NCI-H2196 treated with DMSO at 0.1 percent for 48 hours (cell line): ENCODE measurements at regions not wholly inside any gene's neighbourhood (a gene's known extent, or its start where the extent isn't known, plus 50 kb on each side); places are given as distances from the start of the nearest gene placed in this dataset.
A peak's percentile ranks its signal among the peaks of the same experiment; 100 is the strongest.

Source experiments
- DNase-seq: peaks from one replicate; lab custom pipeline; 2025; ENCODE audit not compliant: unreplicated experiment; lab: John Stamatoyannopoulos, UW

DNA sequence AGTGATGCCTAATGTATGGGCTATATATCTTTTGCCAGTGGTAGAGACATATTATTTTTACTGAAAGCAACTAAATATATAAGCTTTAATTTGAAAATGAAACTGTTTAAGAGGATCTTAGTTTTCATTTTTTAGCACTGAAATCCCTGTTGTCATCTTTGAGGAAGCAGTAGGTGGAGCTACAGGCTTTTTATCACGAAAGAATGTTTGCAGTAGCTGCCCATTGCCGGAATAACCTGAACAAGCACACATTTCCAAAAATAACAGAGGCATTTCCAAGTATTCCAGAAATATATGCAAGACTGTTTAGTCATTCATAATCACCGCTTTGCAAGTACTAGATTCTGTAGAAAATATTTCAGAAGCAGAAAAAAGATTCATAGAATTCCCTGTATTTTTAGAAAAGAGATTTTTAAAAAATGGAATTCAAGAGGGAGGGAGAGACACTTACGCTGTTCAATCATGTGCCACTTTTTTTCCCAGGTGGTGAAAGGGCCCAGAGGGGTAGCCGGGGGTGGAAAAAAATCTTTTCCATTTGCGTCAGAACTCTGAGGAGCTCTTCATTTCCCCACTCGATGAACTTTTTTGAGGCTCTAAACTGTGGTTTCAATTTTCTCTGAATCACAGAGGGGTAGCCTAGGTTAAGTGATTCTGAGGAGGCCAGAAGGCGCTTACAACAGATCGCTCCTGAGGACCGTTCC lies 142.5 kb upstream of the FERMT1 start:
- DNase-seq = peak; percentile 65

DNA sequence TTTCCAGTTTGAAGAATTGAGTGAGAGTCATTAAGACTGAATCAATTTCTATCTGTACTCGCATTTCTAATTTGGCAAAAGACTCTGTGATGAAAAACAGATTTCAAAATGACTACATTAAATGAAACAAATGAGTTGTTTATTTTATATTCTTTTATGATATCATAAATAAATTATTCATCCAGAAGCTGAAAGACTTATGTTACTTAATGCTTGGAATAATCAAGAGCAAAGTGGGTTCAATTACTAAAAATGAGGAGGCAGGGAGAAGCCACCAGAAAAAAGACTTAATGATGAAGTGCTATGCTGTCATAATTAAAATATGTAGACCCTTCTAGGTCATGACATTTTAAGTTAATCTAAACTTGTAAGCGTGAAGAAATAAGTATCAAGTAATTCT lies 130.6 kb upstream of the FERMT1 start:
- no peak for DNase-seq

DNA sequence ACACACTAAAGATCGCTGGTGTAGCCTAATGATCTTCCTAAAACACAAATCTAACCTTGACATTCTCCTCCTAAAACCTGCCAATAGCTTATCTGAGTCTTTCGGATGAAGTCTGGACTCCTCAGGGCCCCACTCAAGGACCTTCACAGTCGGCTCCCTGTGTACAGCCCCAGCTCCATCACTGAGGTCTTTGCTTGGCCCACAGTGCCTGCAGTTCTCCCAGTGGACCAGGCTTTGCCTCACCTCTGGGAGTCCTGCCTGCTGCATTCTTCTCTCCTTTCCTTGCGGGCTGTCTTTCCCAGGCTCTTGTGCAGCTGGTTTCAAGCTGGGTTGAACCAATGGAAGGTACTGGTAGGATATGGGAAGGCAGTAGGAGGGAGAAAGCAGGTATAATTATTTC lies 122.6 kb upstream of the FERMT1 start:
- no peak for DNase-seq

DNA sequence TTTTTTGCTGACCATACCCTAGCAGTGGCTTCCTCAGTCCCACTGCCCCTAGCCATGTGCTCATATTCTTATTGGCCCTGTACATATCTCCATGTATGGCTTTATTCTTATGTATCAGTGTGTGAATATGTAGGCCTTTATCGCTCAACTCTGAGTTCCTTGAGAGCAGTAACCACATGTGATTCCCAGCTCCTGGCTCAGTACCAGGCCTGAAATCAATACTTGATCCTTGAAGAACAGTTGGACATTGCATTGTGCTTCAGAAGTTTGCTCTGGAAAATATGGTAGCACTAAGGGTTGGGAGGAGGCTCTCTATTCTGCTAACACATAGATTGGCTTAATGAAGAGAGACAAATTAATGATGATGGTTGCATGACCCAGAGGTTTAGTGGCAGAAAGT lies 118.8 kb upstream of the FERMT1 start:
- DNase-seq = no peak

DNA sequence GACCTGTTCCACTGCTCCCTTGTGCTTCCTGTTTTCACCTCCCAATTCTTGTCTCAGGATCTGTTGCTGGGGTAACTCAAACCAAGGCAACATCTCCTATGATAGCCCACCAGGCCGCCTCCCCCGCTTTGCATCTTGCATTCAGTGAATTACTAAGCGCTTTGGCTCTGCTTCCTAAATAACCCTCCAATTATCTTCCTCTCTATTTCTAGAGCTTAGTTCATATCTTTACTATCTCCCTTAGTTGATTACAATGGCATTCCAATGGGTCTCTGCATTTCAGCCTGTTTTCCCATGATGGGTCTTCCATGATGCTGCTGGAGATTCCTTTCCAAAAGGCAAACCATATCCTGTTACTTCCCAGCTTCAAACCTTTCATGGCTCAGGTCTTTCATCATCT lies 117.2 kb upstream of the FERMT1 start:
- DNase-seq = no peak

DNA sequence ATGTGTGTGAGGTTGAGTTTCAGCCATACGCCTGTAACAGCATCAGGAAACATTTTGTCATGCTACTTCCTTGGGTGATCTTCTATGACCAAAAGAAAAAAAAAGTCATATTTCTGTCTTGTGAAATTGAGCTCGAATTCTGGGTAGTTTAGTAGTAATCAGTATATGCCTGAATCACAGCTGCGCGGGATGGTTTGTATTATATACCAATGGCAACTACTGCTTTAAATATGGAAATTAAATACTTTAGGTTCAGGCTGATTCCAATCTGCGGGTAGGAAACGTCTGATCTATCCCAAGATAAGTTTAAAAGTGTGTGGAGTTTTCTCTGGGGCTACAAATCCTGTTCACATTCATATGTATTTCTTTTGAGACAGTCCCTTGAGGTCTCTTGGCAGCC lies 115.6 kb upstream of the FERMT1 start:
- DNase-seq = no peak

DNA sequence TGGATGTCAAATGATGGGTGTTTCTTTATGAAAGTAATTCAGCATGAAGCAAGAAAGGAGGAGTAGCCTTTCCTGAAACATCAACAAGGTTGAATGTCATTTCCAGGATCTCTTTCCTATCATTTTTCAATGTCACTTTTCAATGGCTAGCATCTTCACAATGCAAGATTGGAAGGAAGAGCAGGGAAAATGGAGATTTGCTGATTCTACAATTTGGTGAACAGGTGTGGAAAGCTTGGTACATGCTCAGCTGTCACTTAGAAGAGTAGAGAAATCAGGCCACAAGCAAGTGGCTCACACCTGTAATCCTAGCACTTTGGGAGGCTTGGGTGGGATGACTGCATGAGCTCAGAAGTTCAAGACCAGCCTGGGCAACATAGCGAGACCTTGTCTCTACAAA lies 112.7 kb upstream of the FERMT1 start:
- DNase-seq = no peak

DNA sequence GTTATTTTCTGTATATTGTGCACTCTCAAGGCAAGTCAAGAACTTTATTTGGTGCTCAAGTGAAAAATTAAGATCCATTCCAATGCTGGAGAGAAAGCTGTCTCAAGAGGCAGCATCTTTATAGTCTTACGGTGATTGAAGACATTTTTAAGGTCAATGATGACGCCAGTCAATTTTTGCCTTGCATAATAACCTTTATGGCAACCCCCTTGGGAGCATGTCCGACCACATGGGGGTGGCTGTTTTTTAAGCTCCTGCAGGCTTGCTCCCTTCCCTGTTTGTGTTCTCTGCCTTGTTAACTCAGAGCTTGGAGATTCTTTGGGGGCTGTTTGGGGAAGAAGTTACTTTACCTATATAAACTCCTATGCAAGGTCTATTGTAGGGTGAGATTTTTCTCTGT lies 109.6 kb upstream of the FERMT1 start:
- no peak for DNase-seq

DNA sequence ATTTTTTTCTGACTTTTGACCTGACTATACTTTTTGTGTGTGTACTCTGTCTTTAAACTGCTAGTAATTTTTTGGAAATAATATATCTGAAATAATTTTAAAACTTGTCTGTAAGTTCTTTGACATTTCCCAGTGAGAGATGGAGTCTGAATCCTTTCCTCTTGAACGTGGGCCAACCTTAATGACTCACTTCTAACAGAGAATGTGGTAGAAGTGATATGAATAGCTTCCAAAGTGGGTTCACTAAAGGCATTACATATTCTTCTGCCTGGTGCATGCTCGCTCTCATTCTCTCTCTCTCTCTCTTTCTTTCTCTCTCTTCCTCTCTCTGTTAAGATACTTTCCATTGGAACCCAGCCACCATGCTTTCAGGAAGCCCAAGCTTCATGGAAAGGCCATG lies 108.7 kb upstream of the FERMT1 start:
- DNase-seq = no peak

DNA sequence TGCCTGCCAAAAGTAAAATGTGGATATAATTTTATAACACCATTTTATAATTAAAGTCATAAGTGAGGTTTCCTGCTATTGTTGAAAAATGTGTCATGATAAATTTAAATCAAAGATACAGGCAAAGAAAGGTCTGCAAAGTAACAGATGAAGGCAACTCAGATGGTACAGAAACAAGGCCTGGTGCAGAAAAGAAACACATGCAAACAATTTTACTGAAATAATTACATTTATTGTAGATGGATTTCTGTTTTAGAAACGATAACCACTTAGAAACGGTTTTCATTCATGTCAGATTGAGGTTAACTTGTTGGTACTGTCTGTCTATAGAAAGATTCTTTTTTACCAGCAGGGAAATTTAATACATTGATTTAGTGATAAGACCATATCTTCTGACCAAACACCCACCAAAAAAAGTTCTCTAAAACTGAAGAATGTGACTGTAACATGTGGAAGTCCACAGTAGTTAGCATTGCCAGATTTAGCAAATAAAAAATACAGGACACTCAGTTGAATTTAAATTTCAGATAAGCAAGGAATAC lies 105.5 kb upstream of the FERMT1 start:
- no peak for DNase-seq

DNA sequence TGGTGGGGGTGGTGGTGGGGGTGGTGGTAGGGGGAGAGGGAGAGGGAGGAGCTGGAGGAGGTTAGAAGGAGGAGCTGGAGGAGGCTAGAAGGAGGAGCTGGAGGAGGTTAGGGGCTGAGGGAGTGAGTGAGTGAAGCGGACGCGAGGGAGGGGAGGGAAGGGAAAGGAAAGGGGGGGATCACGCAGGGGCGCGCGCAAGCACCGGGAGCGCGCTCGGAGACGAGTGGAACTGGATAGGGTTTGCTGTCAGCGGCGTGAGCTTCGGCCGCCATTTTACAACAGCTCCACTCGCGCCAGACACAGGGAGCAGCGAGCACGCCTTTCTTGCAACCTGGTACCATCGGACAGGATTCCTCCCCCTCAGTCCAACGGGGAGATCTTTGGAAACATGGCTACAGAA lies 90.5 kb upstream of the FERMT1 start:
- DNase-seq = no peak

DNA sequence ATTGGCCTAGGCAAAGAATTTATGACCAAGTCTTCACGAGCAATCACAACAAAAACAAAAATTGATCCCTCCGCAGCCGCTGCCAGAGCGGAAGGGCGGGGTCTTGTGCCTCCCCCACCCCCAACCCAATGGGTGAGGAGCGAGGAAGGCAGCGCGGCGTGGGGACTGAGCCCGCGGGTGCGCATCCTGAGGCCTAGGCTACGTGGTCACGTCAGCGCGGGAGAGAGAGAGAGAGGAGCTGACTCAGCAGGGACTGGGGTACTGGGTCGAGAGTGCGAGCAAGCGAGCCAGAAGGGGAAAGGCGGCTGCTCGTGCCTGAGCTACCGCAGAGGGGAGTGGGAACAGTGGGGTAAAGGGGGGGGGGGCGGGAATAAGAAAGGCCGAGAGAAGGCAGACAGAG lies 90.1 kb upstream of the FERMT1 start:
- no peak for DNase-seq

DNA sequence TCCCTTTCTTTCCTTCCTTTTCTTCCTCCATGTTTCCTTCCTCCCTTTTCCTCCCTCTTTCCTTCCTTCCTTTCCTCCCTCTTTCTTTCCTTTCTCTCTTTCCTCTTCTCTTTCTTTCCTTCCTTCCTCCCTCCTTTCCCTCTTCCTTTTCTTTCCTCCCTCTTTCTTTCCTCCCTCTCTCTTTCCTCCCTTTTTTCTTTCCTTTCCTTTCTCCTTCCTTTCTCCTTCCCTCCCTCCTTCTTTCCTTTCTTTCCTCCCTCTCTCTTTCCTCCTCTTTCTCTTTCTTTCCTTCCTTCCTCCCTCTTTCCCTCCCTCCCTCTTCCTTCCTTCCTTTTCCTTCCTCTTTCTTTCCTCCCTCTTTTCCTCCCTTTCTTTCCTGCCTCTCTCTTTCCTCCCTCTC lies 86.3 kb upstream of the FERMT1 start:
- no peak for DNase-seq

DNA sequence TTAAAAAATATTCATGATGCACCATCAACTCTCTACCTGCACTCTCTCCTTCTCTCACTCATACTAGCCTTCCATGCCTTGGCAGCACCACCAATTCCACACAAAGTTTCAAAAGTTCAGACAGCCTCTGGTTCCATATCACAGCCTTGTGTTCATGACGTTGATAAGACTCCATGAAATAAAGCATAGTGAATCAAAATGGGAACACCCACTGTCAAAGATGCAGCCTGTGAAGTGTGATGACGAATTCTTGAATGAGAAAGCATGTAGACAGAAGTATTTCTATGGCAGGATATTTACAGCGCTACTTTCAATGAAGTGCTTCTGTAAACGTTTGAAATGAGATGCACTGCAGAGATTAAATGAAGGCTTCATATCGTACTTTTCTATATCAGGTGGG lies 77.3 kb upstream of the FERMT1 start:
- no peak for DNase-seq

DNA sequence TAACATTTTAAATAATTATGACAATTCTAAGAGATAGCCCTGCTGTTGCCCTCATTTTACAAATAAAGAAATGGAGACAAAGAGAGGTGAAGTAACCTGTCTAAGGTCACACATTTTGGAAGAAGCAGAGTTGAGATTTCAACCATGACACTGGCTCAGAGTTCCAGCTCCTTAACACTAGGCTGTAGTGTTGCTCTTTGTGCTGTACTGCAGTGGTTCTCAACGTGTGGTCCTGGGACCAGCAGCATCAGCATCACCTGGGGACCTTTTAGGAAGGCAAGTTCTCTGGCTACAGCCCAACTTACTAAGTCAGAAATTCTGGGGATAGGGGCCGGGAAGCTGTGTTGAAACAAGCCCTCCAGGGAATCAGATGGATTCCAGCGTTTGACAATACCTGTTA lies 62.4 kb upstream of the FERMT1 start:
- no peak for DNase-seq

DNA sequence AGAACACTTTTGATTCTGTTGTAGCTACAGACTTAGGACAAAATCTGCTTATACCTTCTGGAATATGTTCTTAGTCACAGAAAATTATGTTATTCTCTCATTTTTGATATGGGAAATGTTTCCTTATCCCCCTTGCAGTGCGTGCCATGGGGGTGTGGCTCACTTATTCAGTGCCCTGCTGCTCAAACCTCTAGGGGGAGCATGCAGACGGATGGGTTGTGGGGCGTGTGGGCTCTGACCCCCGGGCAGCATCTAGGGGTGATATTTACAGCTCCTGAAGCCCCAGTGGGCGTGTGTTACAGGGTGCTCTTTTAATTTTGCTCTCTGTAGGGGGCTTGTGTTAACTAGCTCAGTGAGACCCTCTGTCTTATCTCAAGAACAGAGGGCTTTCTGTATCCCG lies 61.3 kb upstream of the FERMT1 start:
- DNase-seq = no peak

DNA sequence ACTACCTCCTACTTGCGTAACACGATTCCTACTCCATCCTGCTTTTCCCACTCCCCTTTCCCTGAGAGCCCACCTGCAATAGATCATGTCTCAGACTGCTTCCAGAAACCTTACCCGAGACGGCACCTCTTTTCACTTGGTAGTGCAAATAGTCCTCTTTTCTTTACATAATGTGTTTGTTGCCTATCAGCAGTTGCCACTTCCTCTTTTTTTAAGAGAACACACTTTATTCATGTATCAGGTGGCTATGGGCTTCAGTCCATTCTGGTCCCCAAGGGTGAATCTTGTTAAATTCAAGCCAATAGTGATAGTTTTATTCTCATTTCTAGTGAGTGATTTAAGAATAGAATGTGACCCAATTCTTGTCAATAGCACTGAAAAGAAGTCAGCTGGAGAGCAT lies 57.7 kb upstream of the FERMT1 start:
- no peak for DNase-seq

DNA sequence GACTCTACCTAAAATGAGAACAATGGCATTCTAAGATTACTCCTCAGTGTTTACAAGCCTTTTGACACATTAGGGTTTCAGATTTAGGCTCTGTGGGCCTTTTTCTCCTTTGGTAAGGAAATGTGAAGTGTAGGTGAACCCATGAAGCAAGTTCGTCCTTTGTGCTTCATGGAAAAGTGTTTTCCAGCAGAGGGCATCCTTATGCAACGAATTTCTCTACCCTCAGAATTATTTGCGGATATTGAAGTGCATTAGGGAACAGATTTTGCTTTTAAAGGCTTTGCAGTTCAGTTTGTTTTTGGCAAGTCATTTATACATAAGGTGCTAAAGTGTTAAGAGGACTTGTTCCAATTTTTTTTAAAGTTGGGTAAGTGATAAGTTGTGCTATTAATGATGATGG lies 55.7 kb upstream of the FERMT1 start:
- peak; percentile 18 for DNase-seq

DNA sequence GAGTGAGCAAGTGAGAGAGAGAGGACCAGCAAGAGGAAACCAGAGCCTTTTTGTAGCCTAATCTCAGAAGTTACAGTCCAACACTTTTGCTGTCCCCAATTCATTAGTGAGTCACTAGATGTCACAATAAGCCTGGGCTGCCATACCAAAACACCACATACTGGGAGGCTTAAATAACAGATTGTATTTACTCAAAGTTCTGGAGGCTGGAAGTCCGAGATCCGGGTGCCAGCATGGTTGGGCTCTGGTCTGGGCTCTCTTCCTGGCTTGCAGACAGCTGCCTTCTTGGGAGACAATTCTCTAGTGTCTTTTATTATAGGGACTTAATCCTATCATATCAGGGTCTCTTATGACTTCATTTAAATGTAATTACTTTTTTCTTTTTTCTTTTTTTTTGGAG lies 50.7 kb upstream of the FERMT1 start:
- DNase-seq = no peak
